Body of pancreas (tissue), 4 donors: ENCODE measurements at regions not wholly inside any gene's neighbourhood (a gene's known extent, or its start where the extent isn't known, plus 50 kb on each side); places are given as distances from the start of the nearest gene placed in this dataset.
A peak's percentile ranks its signal among the peaks of the same experiment; 100 is the strongest.
"Not testable (repeated sequence)": the region's sequence is repeated elsewhere in the genome, so short reads cannot be mapped to it uniquely, and the experiment has no call there.

Experiments
- ATAC-seq: fragments of 150-250 bp; one replicate; pipeline ENCODE4 v1.9.1; 2016
- DNase-seq, 4 donors: peaks; one replicate each; pipeline ENCODE4 v3.0.0-alpha.2; 2019
- H3K27ac ChIP-seq, 4 donors: fragments of 200-600 bp; sonication (generic); 1 replicate in 3 of 4; 2 replicates in 1 of 4; pipeline versions ENCODE4 v1.5.1 to v1.6.1; 2016 to 2019; ENCODE audit warnings: mild to moderate bottlenecking in 1 of 4, mixed read lengths in 1 of 4, moderate library complexity in 1 of 4
- H3K27me3 ChIP-seq, 2 donors: fragments of 200-600 bp; sonication (generic); one replicate each; pipeline ENCODE4 v1.6.0; 2016; ENCODE audit warnings: mild to moderate bottlenecking in 1 of 2
- H3K36me3 ChIP-seq, 2 donors: fragments of 200-600 bp; sonication (generic); replicated peaks in 1 of 2; 2 replicates each; pipeline ENCODE4 v1.5.1; 2016; ENCODE audit warnings: low read depth in 2 of 2; ENCODE audit not compliant: insufficient read depth in 1 of 2
- H3K4me1 ChIP-seq: fragments of 200-600 bp; sonication (generic); one replicate; pipeline ENCODE4 v1.6.0; 2016
- H3K4me3 ChIP-seq, 2 donors: fragments of 200-600 bp; sonication (generic); 1 replicate in 1 of 2; 2 replicates in 1 of 2; pipeline ENCODE4 v1.5.1; 2016 to 2019
- H3K9me3 ChIP-seq, 3 donors: fragments of 200-600 bp; sonication (generic); 1 replicate in 2 of 3; 2 replicates in 1 of 3; pipeline ENCODE4 v1.5.1; 2016
- CTCF ChIP-seq, 7 experiments: fragments of 450-650 bp in 4 of 7; fragments of 200-600 bp in 3 of 7; sonication (generic) in 3 of 7; IDR thresholded peaks; one replicate each; pipeline ENCODE4 v1.5.1; 2016 to 2019; ENCODE audit warnings: antibody characterized with exemption in 7 of 7
- POLR2A ChIP-seq, 3 donors: fragments of 450-650 bp; IDR thresholded peaks; one replicate each; pipeline ENCODE4 v1.6.1; 2016; ENCODE audit warnings: antibody characterized with exemption in 3 of 3, mild to moderate bottlenecking in 2 of 3
- WGBS, 2 donors: methylation state at CpG; one replicate each; pipeline ENCODE4 v1.1.5; 2017; 5-methylcytosine and 5-hydroxymethylcytosine counted together
- intact Hi-C: fragments of 100-400 bp; cut with DNase I; formaldehyde crosslinking; loops from one replicate; pipeline ENCODE4 v1.15.1; 2023

DNA sequence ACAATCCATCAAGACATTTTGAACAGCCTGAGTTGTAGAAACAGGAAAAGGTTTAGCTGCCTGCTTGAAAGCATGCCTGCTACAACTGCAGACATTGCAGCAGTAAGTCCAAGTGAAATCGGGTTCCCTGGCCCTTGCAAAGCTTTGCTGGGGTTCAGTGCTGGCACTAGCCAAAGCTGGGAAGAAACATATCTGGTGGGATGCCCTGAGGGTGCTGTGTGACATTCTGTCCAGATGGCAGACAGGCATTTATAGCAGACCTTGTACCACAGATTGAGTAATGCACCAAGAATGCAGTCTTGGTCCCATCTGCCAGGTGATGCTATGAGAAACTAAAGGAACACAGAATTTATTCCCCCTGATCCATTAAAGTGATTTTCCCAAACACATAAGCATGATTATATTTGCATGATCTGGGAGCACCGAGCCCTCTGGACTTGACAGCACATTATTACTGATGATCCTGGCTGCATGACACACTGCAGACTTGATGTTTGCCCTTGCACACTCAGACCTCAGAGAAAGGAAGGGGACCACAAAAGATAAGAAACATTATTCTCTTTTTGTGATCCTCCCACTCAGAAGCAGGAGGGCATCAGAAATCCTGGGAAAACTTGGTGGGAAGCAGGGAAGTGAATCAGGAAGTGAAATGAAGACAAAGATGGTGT lies 223.7 kb upstream of the FAM78B start:
- DNase-seq (no peak), ATAC-seq (no peak)
- H3K27ac ChIP-seq: no peak overlapping the region
- intact Hi-C loops: no loop called here
- WGBS, 2 donors: 31 to 43% methylated on average over 2 of the region's 2 CpGs
- H3K4me3 ChIP-seq: no peak overlapping the region
- H3K36me3 ChIP-seq: no peaks in the 10 kb centered on the region
- no peaks in the 10 kb centered on the region for H3K27me3 ChIP-seq
- H3K9me3 ChIP-seq: no peaks in the 10 kb centered on the region
- TF ChIP-seq CTCF (IDR thresholded peaks at IDR 0.05): no peak
- TF ChIP-seq POLR2A (IDR thresholded peaks at IDR 0.05): no peak
- H3K4me1 ChIP-seq: no peaks in the 10 kb centered on the region

DNA sequence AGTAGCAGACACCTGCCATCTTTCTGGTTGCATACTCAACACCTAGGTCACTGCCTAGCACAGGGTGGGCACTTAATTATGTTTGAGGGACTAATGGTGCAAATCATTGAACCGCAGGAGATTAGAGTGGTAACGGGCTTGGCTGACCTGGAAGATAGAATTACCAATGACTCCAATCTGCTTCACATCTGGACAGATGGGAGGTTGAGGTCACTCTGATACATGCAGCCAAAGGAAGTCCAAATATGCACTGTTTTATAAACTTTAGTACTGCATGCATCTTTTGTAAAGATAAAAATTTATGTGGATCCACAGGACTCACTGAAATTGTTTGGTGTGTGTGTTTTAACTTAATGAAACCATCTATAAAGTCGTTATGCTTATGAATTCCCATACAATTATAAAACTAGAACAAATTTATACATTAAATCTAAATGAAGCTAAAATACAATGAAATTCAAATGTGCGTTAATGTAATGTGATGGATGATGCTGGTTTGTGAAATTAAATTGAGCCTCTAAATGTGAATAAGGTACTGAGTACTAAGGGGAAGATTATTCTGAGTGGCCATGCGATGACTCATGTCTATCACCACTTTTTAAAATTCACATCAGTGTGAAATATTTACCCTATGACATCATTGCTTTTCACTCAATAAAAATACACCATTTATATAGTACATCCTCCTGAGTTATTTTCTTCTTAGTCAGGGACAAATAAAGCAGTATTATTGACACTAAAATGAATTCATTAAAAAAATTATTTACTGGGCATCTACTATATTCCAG lies 224.7 kb upstream of the FAM78B start:
- Histone ChIP-seq H3K36me3 (no peaks in the 10 kb centered on the region), H3K4me3 (no peak overlapping the region), H3K4me1 (no peaks in the 10 kb centered on the region), H3K27me3 (no peaks in the 10 kb centered on the region), H3K27ac (no peak overlapping the region), H3K9me3 (no peaks in the 10 kb centered on the region)
- DNase-seq (no peak), ATAC-seq (no peak)
- intact Hi-C loops: no loop called here
- TF ChIP-seq CTCF (IDR thresholded peaks at IDR 0.05) (no peak), POLR2A (IDR thresholded peaks at IDR 0.05) (no peak)
- WGBS, 2 donors: 75 to 76% methylated on average over 5 of the region's 5 CpGs

DNA sequence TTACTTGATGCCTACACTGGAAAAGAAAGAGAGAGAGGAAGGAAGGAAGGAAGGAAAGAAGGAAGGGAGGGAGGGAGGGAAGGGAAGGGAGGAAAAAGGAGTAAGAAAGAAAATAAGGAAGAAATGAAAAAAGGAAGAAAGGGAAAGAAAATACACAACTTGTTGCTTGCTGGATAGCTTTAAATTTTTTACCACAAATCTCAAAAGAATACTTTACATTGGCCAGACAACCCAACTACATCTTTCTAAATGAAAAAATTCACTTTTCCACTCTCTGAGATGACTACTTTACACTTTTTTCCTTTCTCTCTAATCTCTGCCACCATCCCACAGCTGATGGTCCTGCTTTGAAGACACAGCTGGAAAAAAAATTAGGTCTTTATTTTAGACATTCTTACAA lies 228.9 kb upstream of the FAM78B start:
- H3K27ac ChIP-seq: no peak overlapping the region
- no peaks in the 10 kb centered on the region for H3K27me3 ChIP-seq
- DNase-seq (no peak), ATAC-seq (no peak)
- no peak overlapping the region for H3K4me3 ChIP-seq
- no peaks in the 10 kb centered on the region for H3K36me3 ChIP-seq
- intact Hi-C loops: no loop called here
- no peaks in the 10 kb centered on the region for H3K9me3 ChIP-seq
- H3K4me1 ChIP-seq: no peaks in the 10 kb centered on the region
- TF ChIP-seq POLR2A (IDR thresholded peaks at IDR 0.05) (no peak), CTCF (IDR thresholded peaks at IDR 0.05) (no peak)

DNA sequence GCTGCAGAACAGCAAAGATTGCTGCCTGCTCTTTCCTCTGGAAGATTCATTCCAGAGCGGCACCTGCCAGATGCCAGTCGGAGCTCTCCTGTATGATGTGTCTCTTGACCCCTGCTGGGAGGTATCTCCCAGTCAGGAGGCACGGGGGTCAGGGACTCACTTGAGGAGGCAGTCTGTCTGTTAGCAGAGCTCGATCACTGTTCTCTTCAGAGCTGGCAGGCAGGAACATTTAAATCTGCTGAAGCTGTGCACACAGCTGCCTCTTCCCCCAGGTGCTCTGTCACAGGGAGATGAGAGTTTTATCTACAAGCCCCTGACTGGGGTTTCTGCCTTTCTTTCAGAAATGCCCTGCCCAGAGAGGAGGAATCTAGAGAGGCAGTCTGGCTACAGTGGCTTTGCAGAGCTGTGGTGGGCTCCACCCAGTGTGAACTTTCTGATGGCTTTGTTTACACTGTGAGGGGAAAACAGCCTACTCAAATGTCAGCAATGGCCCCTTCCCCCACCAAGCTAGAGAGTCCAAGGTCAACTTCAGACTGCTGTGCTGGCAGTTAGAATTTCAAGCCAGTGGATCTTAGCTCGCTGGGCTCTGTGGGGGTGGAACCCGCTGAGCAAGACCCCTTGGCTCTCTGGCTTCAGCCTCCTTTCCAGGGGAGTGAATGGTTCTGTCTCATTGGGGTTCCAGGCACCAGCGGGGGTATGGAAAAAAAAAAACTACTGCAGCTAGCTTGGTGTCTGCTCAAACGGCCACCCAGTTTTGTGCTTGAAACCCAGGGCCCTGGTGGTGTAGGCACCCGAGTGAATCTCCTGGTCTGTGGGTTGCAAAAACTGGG lies 242.7 kb upstream of the FAM78B start:
- H3K27me3 ChIP-seq, H3K27ac ChIP-seq, ATAC-seq, intact Hi-C loops, H3K4me1 ChIP-seq, H3K36me3 ChIP-seq, H3K9me3 ChIP-seq, H3K4me3 ChIP-seq: not testable (repeated sequence)
- peak in 1 of 4 donors; percentile 10 for DNase-seq
- 30 to 38% methylated on average over 8 to 9 of the region's 9 CpGs for whole genome bisulfite sequencing, 2 donors

DNA sequence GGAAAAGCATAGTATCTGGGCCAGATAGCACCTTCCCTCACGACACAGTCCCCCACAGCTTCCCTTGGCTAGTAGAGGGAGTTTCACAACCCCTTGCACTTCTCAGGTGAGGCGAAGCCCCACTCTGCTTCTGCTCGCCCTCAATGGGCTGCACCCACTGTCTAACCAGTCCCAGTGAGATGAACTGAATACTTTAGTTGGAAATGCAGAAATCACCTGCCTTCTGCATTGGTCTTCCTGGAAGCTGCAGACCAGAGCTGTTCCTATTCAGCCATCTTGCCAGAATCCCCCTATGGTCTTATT lies 243.2 kb upstream of the FAM78B start:
- H3K9me3 ChIP-seq: peaks cover 0 to 7% (median 0%) of the 10 kb centered on the region in 3 donors
- 63 to 75% methylated on average over 3 of the region's 3 CpGs for WGBS, 2 donors
- H3K27me3 ChIP-seq: no peaks in the 10 kb centered on the region
- no peaks in the 10 kb centered on the region for H3K36me3 ChIP-seq
- H3K27ac ChIP-seq: no peak overlapping the region
- ATAC-seq (no peak), DNase-seq (no peak)
- no peaks in the 10 kb centered on the region for H3K4me1 ChIP-seq
- no peak for TF ChIP-seq CTCF (IDR thresholded peaks at IDR 0.05)
- no peak for TF ChIP-seq POLR2A (IDR thresholded peaks at IDR 0.05)
- H3K4me3 ChIP-seq: no peak overlapping the region
- intact Hi-C loops: no loop called here

DNA sequence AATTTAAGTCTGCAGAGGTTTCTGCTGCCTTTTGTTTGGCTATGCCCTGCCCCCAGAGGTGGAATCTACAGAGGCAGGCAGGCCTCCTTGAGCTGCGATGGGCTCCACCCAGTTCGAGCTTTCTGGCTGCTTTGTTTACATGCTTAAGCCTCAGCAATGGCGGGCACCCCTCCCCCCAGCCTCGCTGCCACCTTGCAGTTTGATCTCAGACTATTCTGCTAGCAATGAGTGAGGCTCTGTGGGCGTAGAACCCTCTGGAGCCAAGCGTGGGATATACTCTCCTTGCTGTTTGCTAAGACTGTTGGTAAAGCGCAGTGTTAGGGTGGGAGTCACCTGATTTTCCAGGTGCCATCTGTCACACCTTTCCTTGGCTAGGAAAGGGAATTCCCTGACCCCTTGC lies 250.0 kb upstream of the FAM78B start:
- WGBS, 2 donors: 60 to 61% methylated on average over 7 of the region's 7 CpGs

More for the DNA sequence above, 250.0 kb upstream of the FAM78B start:
- H3K27ac ChIP-seq, ATAC-seq, H3K27me3 ChIP-seq, intact Hi-C loops, H3K4me3 ChIP-seq, H3K36me3 ChIP-seq, H3K4me1 ChIP-seq, H3K9me3 ChIP-seq, DNase-seq: not testable (repeated sequence)
